ENCODE measurements at regions not wholly inside any gene's neighbourhood (a gene's known extent, or its start where the extent isn't known, plus 50 kb on each side); places are given as distances from the start of the nearest gene placed in this dataset.

DNA sequence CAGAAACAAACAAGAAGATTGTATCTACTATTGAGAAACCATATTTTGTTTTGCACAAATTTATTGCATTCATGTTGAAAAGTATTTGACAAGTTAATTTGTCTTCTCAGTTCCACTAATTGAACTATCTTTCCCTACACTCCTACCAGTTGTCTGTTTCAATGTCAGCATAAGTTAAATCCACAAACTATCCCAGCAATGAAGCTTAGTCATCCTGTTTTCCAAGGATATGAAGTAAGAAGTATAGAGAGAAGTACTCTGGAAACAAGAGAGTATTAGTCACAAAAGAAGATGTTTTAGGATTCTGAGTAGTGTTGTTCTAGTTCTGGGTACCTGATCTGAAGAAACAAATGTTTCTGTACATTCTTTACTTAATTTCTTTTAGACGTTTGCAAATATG, 261.6 kb upstream of the ZNF804A start:
- Mint-ChIP-seq H3K9me3 (ENCODE audit: low read depth) (no peaks in the 10 kb centered on the region), H3K27me3 (no peaks in the 10 kb centered on the region), H3K27ac (no peak overlapping the region), H3K36me3 (ENCODE audit: insufficient read depth) (no peaks in the 10 kb centered on the region), H3K4me1 (ENCODE audit: low read depth) (no peaks in the 10 kb centered on the region), H3K4me3 (ENCODE audit: low read depth) (no peak overlapping the region)
- TF ChIP-seq, protein P1, sequence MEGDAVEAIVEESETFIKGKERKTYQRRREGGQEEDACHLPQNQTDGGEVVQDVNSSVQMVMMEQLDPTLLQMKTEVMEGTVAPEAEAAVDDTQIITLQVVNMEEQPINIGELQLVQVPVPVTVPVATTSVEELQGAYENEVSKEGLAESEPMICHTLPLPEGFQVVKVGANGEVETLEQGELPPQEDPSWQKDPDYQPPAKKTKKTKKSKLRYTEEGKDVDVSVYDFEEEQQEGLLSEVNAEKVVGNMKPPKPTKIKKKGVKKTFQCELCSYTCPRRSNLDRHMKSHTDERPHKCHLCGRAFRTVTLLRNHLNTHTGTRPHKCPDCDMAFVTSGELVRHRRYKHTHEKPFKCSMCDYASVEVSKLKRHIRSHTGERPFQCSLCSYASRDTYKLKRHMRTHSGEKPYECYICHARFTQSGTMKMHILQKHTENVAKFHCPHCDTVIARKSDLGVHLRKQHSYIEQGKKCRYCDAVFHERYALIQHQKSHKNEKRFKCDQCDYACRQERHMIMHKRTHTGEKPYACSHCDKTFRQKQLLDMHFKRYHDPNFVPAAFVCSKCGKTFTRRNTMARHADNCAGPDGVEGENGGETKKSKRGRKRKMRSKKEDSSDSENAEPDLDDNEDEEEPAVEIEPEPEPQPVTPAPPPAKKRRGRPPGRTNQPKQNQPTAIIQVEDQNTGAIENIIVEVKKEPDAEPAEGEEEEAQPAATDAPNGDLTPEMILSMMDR (IDR thresholded peaks at IDR 0.05; ENCODE audit: unreplicated experiment), result no peak
- no peak for DNase-seq (ENCODE audit: low spot score, unreplicated experiment)

DNA sequence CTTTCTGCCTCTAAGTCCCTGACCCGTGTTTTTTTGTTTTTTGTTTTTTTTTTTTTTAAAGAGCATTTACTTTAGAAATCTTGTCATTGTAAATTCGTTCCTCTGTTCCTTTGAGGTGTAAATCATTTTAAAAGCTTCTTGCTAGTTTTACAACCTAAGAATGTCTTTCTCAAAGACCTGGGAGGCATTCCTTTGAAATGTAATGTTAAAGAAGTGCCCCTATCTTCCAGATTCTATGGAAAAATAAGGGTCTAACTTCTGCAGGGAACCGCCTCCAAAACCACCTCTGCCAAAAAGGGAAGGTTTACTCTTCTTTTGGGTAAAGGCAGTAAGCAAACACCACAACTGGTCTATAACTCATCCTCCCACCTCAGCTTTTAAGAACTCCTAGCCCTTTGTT, 259.6 kb upstream of the ZNF804A start:
- H3K9me3 Mint-ChIP-seq (ENCODE audit: low read depth), result no peaks in the 10 kb centered on the region
- TF ChIP-seq, protein P1 (IDR thresholded peaks at IDR 0.05; ENCODE audit: unreplicated experiment), result no peak
- H3K27ac Mint-ChIP-seq, result no peak overlapping the region
- H3K4me3 Mint-ChIP-seq (ENCODE audit: low read depth), result no peak overlapping the region
- no peaks in the 10 kb centered on the region for H3K36me3 Mint-ChIP-seq (ENCODE audit: insufficient read depth)
- H3K27me3 Mint-ChIP-seq, result no peaks in the 10 kb centered on the region
- no peak for DNase-seq (ENCODE audit: low spot score, unreplicated experiment)
- no peaks in the 10 kb centered on the region for H3K4me1 Mint-ChIP-seq (ENCODE audit: low read depth)

DNA sequence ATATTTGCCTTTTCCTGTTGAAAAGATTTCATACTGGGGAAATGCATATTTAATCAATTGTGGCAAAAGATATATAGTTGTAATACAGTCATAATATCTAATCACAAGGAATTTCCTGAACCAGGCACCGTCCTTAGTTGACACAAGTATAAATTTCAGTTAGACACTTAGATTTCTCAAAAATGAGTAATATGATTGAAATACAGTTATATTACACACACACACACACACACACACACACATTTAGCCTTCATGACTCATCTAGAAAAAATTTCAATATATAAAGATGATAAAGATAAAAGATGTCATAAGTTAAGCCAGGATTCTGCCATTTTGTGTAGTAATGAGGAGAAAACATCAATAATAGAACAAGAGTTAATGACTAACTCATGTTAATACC, 258.4 kb upstream of the ZNF804A start:
- Mint-ChIP-seq H3K4me1 (ENCODE audit: low read depth) (no peaks in the 10 kb centered on the region), H3K36me3 (ENCODE audit: insufficient read depth) (no peaks in the 10 kb centered on the region), H3K9me3 (ENCODE audit: low read depth) (no peaks in the 10 kb centered on the region), H3K27me3 (no peaks in the 10 kb centered on the region), H3K4me3 (ENCODE audit: low read depth) (no peak overlapping the region), H3K27ac (no peak overlapping the region)
- no peak for DNase-seq (ENCODE audit: low spot score, unreplicated experiment)
- TF ChIP-seq, protein P1 (IDR thresholded peaks at IDR 0.05; ENCODE audit: unreplicated experiment), result no peak

DNA sequence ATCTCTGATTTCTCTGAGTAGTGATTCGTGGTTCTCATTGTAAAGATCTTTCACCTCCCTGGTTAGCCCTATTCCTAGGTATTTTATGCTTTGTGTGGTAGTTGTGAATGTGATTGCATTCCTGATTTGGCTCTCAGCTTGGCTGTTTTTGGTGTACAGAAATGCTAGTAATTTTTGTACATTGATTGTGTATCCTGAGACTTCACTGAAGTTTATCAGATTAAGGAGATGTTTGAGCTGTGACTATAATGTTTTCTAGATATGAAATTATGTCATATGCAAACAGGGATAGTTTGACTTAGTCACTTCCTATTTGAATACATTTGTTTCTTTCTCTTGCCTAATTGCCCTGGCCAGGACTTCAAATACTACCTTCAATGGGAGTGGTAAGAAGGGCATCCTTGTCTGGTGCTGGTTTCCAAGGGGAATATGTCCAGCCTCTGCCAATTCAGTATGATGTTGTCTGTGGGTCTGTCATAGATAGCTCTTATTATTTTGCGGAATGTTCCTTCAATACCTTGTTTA, 251.9 kb upstream of the ZNF804A start:
- Mint-ChIP-seq H3K4me3 (ENCODE audit: low read depth) (no peak overlapping the region), H3K36me3 (ENCODE audit: insufficient read depth) (no peaks in the 10 kb centered on the region), H3K27me3 (no peaks in the 10 kb centered on the region), H3K4me1 (ENCODE audit: low read depth) (no peaks in the 10 kb centered on the region), H3K27ac (no peak overlapping the region), H3K9me3 (ENCODE audit: low read depth) (no peaks in the 10 kb centered on the region)
- TF ChIP-seq, protein P1 (IDR thresholded peaks at IDR 0.05; ENCODE audit: unreplicated experiment), result no peak
- no peak for DNase-seq (ENCODE audit: low spot score, unreplicated experiment)

DNA sequence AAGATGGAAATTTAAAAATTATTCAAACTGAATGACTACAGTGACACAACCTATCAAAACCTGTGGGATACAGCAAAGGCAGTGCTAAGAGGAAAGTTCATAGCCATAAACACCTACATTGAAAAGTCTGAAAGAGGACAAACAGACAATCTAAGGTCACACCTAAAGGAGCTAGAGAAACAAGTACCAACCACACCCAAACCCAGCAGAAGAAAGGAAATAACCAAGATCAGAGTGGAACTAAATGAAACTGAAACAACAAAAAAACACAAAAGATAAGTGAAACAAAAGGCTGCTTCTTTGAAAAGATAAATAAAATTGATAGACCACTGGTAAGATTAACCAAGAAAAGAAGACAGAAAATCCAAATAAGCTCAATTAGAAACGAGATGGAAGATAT, 247.2 kb upstream of the ZNF804A start:
- Mint-ChIP-seq H3K9me3 (ENCODE audit: low read depth) (no peaks in the 10 kb centered on the region), H3K27me3 (no peaks in the 10 kb centered on the region), H3K27ac (no peak overlapping the region), H3K36me3 (ENCODE audit: insufficient read depth) (no peaks in the 10 kb centered on the region), H3K4me3 (ENCODE audit: low read depth) (no peak overlapping the region), H3K4me1 (ENCODE audit: low read depth) (no peaks in the 10 kb centered on the region)
- TF ChIP-seq, protein P1 (IDR thresholded peaks at IDR 0.05; ENCODE audit: unreplicated experiment), result no peak
- no peak for DNase-seq (ENCODE audit: low spot score, unreplicated experiment)

All from progenitor cell of endocrine pancreas (in vitro differentiated cells).